OCI-LY3 (cell line): ENCODE measurements at regions not wholly inside any gene's neighbourhood (a gene's known extent, or its start where the extent isn't known, plus 50 kb on each side); places are given as distances from the start of the nearest gene placed in this dataset.

ENCODE experiments used
- H2AFZ ChIP-seq: fragments of 200-600, 300-600 bp; shearing (Covaris generic); 2 replicates; pipeline ENCODE4 v1.6.0; 2014; ENCODE audit warnings: antibody characterized with exemption, low read depth, low read length
- H3K27ac ChIP-seq: fragments of 200-600, 300-600 bp; sonication (generic); 2 replicates; pipeline ENCODE4 v1.5.1; 2014; ENCODE audit warnings: mild to moderate bottlenecking, low read length, moderate library complexity, mixed read lengths
- H3K27me3 ChIP-seq: fragments of 200-600, 300-600 bp; sonication (generic); 2 replicates; pipeline ENCODE4 v1.6.1; 2014; ENCODE audit warnings: low read depth, low read length, mixed read lengths
- H3K36me3 ChIP-seq: fragments of 200-600, 300-600 bp; sonication (generic); replicated peaks from 2 replicates; pipeline ENCODE3; 2014; ENCODE audit warnings: low read depth, low read length, mixed read lengths
- H3K4me1 ChIP-seq: fragments of 300-600, 200-600 bp; sonication (generic); 2 replicates; pipeline ENCODE4 v1.6.1; 2014; ENCODE audit warnings: low read length, mixed read lengths
- H3K4me2 ChIP-seq: fragments of 200-600, 300-600 bp; sonication (generic); 2 replicates; pipeline ENCODE4 v1.6.1; 2014; ENCODE audit warnings: low read length, mixed read lengths
- H3K4me3 ChIP-seq: fragments of 300-600, 200-600 bp; sonication (generic); 2 replicates; pipeline ENCODE4 v1.5.1; 2014; ENCODE audit warnings: antibody characterized with exemption, mild to moderate bottlenecking, low read length, moderate library complexity
- H3K79me2 ChIP-seq: fragments of 300-600, 200-600 bp; shearing (Covaris generic); 2 replicates; pipeline ENCODE4 v1.6.1; 2014; ENCODE audit warnings: mild to moderate bottlenecking, low read length, mixed read lengths
- H3K9ac ChIP-seq: fragments of 300-600, 200-600 bp; shearing (Covaris generic); 2 replicates; pipeline ENCODE4 v1.6.0; 2014; ENCODE audit warnings: mild to moderate bottlenecking, low read length, moderate library complexity
- H3K9me3 ChIP-seq: fragments of 200-600, 300-600 bp; shearing (Covaris generic); 2 replicates; pipeline ENCODE4 v1.6.1; 2014; ENCODE audit warnings: low read length, mixed read lengths; ENCODE audit not compliant: insufficient read depth
- H4K20me1 ChIP-seq: fragments of 200-600, 300-600 bp; sonication (generic); 2 replicates; pipeline ENCODE4 v1.6.1; 2016; ENCODE audit warnings: low read length, mixed read lengths; ENCODE audit not compliant: insufficient read depth
- EZH2phosphoT487 ChIP-seq: fragments of 200-600 bp; shearing (Covaris generic); IDR thresholded peaks from 2 replicates; pipeline ENCODE4 v1.6.1; 2018; ENCODE audit warnings: antibody characterized with exemption, mixed run types, low read depth
- TF ChIP-seq, protein P1 (sequence below): fragments of 200-600, 300-600 bp; sonication (generic); IDR thresholded peaks from 2 replicates; pipeline ENCODE4 v1.5.1; 2014; ENCODE audit warnings: antibody characterized with exemption, low read length, low read depth

DNA sequence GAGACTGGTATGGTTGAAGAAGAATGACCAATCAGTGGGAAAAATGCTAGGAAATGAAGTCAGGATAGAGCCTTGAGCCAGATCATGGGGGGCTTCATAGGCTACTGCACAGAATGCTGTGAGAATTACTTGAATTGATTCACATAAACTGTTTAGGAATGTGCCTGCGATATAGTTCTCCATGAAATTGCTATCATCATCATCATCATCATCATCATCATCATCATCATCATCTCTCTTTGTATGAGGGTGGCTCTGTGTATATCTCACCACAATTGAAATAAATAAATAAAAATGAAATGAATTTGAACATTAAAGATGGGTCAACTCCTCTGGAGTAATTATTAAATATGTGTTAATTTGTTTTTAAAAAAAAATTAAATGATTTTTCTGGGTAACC lies 148.6 kb upstream of the LEF1 start:
- no peak overlapping the region for H2AFZ ChIP-seq
- H3K9me3 ChIP-seq: no peaks in the 10 kb centered on the region
- no peaks in the 10 kb centered on the region for H3K79me2 ChIP-seq
- no peak overlapping the region for H3K4me3 ChIP-seq
- TF ChIP-seq, protein P1, sequence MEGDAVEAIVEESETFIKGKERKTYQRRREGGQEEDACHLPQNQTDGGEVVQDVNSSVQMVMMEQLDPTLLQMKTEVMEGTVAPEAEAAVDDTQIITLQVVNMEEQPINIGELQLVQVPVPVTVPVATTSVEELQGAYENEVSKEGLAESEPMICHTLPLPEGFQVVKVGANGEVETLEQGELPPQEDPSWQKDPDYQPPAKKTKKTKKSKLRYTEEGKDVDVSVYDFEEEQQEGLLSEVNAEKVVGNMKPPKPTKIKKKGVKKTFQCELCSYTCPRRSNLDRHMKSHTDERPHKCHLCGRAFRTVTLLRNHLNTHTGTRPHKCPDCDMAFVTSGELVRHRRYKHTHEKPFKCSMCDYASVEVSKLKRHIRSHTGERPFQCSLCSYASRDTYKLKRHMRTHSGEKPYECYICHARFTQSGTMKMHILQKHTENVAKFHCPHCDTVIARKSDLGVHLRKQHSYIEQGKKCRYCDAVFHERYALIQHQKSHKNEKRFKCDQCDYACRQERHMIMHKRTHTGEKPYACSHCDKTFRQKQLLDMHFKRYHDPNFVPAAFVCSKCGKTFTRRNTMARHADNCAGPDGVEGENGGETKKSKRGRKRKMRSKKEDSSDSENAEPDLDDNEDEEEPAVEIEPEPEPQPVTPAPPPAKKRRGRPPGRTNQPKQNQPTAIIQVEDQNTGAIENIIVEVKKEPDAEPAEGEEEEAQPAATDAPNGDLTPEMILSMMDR: no peak
- no peak for TF ChIP-seq EZH2phosphoT487
- H3K36me3 ChIP-seq: no peaks in the 10 kb centered on the region
- no peaks in the 10 kb centered on the region for H3K27me3 ChIP-seq
- H3K4me1 ChIP-seq: peaks cover 42% of the 10 kb centered on the region
- no peak overlapping the region for H3K9ac ChIP-seq
- no peak overlapping the region for H3K4me2 ChIP-seq
- no peaks in the 10 kb centered on the region for H4K20me1 ChIP-seq
- no peak overlapping the region for H3K27ac ChIP-seq

DNA sequence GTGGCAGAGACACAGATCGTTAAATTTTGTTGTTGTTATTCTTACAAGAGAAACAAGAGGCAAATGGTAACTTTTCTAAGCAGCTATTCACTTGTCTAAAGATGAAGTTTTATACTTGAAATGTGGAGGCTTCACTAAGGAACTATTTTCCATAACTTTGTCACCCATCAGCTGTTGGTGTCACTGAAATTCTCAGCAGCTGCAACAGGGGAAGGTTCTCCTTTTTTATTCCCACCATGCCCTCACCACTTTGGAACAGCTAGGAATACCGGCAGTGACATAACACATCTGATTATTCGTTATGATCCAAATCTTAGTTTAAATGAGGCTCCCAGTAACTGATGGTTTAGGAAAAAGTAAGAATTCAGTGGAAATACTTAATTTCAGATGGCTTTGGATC lies 147.0 kb upstream of the LEF1 start:
- H3K36me3 ChIP-seq: no peaks in the 10 kb centered on the region
- H3K9ac ChIP-seq: peak overlapping the region; percentile 2; the same call in 1 of the 2 replicates
- H4K20me1 ChIP-seq: no peaks in the 10 kb centered on the region
- no peaks in the 10 kb centered on the region for H3K9me3 ChIP-seq
- peak overlapping the region; percentile 52 for H3K4me2 ChIP-seq
- peak overlapping the region; percentile 35 for H3K4me3 ChIP-seq
- no peak overlapping the region for H3K27ac ChIP-seq
- no peaks in the 10 kb centered on the region for H3K79me2 ChIP-seq
- H3K27me3 ChIP-seq: no peaks in the 10 kb centered on the region
- peaks cover 42% of the 10 kb centered on the region for H3K4me1 ChIP-seq
- TF ChIP-seq EZH2phosphoT487: no peak
- TF ChIP-seq, protein P1: no peak
- peak overlapping the region; percentile 72; the same call in 1 of the 2 replicates for H2AFZ ChIP-seq

DNA sequence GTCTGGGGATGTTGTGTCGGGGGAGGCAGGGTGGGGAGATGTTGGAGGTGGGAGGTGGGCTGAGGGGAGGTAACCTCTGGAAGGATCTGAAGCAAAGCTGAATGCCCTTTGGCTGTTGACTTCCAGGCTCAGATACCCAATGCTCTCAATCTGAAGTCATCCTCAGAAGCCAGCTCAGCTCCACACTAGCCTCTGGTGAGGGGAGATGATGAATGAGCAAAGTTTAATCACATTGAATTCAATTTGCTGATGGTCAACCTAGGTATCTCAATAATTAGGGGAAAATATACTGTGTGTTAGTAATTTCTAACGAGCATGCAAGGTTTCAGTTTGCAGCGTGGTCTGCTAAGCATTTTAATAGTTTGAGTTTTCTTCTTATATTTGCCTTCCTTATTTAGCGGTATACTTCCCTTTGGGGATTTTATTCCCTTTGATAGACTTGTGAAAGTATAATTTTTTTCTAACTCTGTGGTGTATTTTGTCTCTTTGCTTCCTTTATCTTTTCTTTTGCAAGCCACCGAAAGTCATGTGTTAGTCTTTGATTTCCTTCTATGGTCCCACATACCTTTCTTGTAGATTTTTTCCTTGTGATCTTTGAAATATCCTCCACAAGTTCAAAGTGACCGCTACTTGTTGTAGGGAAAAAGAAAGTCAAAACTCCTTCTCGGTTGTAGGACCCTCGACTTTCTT lies 146.3 kb upstream of the LEF1 start:
- Histone ChIP-seq H2AFZ (peak overlapping the region; percentile 72), H3K4me2 (peak overlapping the region; percentile 52)

DNA sequence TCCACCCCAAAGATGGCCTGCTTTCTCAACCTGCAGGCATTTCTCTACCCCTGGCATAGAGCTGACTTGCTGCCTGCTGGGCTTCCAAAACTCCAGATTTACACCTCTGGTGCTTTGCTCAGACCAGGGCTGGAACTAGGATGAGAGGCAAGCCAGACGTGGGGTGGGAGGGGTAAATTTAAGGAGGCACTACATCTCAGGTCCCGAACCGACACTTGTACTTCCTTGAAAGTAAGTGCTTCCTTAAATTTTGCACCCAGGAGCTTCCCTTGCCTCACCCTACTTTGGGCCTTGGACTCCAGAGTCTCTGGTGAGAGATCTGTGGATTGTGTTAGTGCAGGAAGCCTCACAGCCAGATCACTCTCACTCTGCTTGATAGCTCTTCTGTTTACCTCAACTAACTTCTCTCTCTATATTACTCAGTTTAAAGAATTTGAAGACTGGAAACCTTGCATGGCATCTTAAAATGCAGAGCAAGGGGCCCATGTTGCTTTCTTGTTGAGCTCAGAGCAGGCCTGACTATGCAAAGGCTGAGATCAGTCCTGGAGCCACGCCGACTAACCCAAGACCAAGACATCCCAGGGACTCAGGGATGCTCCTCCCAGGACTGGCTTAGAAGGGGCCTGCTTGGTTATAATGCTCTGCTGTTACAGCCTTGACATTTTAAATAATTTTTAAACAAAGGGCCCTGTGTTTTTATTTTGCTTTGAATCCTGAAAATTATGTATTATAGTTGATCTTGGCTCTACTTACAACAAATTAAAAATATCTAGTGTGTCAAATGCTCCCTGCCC lies 145.0 kb upstream of the LEF1 start:
- Histone ChIP-seq H3K9ac (no peak overlapping the region), H3K4me2 (no peak overlapping the region), H3K9me3 (no peaks in the 10 kb centered on the region), H2AFZ (no peak overlapping the region), H3K27me3 (no peaks in the 10 kb centered on the region), H3K4me1 (peaks cover 30% of the 10 kb centered on the region), H4K20me1 (no peaks in the 10 kb centered on the region), H3K79me2 (no peaks in the 10 kb centered on the region), H3K27ac (no peak overlapping the region), H3K36me3 (no peaks in the 10 kb centered on the region), H3K4me3 (no peak overlapping the region)
- no peak for TF ChIP-seq EZH2phosphoT487
- TF ChIP-seq, protein P1: no peak

More for the DNA sequence above, 146.3 kb upstream of the LEF1 start:
- H3K79me2 ChIP-seq: no peaks in the 10 kb centered on the region
- TF ChIP-seq EZH2phosphoT487: no peak
- TF ChIP-seq, protein P1: no peak
- no peaks in the 10 kb centered on the region for H3K9me3 ChIP-seq
- no peaks in the 10 kb centered on the region for H3K36me3 ChIP-seq
- peaks cover 36% of the 10 kb centered on the region for H3K4me1 ChIP-seq
- H3K9ac ChIP-seq: peak overlapping the region; percentile 2; the same call in 1 of the 2 replicates
- H3K27ac ChIP-seq: no peak overlapping the region
- H3K27me3 ChIP-seq: no peaks in the 10 kb centered on the region
- no peaks in the 10 kb centered on the region for H4K20me1 ChIP-seq
- H3K4me3 ChIP-seq: peak overlapping the region; percentile 35
